ENCODE measurements at regions not wholly inside any gene's neighbourhood (a gene's known extent, or its start where the extent isn't known, plus 50 kb on each side); places are given as distances from the start of the nearest gene placed in this dataset.
"Not testable (repeated sequence)": the region's sequence is repeated elsewhere in the genome, so short reads cannot be mapped to it uniquely, and the experiment has no call there.

DNA sequence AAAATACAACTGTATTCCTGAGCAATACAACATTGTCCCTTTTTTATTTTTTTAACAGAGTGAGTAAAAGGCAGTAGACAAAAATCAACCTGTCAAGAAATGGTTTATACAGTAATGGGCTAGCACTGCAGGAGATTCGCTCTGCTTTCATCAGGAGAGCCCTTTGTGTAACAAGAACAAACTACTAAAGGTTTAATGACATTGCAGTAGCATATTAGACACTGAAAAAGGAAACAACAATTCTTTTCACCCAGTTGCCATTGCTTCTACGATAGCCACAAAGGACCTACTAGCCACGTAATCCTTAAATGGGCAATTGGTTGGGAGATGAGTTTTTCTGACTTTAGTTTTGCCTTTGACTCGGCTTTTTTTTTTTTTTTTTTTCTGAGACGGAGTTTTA lies 319.8 kb upstream of the TRPM3 start:
- no peaks in the 10 kb centered on the region for H3K9me3 ChIP-seq (ENCODE audit: control insufficient read depth, low read length)
- H3K4me1 ChIP-seq (ENCODE audit: control insufficient read depth, insufficient read depth, low read length), result peaks cover 4% of the 10 kb centered on the region
- H3K36me3 Mint-ChIP-seq (ENCODE audit: low read depth), result no peaks in the 10 kb centered on the region
- DNase-seq, result no peak
- TF ChIP-seq, protein P1, sequence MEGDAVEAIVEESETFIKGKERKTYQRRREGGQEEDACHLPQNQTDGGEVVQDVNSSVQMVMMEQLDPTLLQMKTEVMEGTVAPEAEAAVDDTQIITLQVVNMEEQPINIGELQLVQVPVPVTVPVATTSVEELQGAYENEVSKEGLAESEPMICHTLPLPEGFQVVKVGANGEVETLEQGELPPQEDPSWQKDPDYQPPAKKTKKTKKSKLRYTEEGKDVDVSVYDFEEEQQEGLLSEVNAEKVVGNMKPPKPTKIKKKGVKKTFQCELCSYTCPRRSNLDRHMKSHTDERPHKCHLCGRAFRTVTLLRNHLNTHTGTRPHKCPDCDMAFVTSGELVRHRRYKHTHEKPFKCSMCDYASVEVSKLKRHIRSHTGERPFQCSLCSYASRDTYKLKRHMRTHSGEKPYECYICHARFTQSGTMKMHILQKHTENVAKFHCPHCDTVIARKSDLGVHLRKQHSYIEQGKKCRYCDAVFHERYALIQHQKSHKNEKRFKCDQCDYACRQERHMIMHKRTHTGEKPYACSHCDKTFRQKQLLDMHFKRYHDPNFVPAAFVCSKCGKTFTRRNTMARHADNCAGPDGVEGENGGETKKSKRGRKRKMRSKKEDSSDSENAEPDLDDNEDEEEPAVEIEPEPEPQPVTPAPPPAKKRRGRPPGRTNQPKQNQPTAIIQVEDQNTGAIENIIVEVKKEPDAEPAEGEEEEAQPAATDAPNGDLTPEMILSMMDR (conservative IDR thresholded peaks at IDR 0.05), result no peak
- H3K4me1 Mint-ChIP-seq, result peaks cover 9% of the 10 kb centered on the region
- H3K4me3 Mint-ChIP-seq, result no peak overlapping the region
- 88 to 90% methylated on average over 2 to 5 of the region's 5 CpGs for WGBS, 2 experiments (ENCODE audit: insufficient coverage in 1 of 2, insufficient read length in 1 of 2)
- H3K27me3 ChIP-seq (ENCODE audit: control insufficient read depth, insufficient read depth, low read length, poor library complexity, severe bottlenecking), result peaks cover 13% of the 10 kb centered on the region
- H3K4me3 ChIP-seq (ENCODE audit: low read length), result no peak overlapping the region
- H3K36me3 ChIP-seq (ENCODE audit: control insufficient read depth, insufficient read depth, low read length), result no peaks in the 10 kb centered on the region
- no peak overlapping the region for H3K9ac ChIP-seq (ENCODE audit: extremely low read depth, low read length, poor library complexity, severe bottlenecking)
- H3K27ac ChIP-seq (ENCODE audit: low read depth, low read length), result no peak overlapping the region
- H3K27me3 Mint-ChIP-seq (ENCODE audit: insufficient read depth), result peaks cover 7% of the 10 kb centered on the region
- H3K9me3 Mint-ChIP-seq, result no peaks in the 10 kb centered on the region
- no peak overlapping the region for H3K27ac Mint-ChIP-seq

DNA sequence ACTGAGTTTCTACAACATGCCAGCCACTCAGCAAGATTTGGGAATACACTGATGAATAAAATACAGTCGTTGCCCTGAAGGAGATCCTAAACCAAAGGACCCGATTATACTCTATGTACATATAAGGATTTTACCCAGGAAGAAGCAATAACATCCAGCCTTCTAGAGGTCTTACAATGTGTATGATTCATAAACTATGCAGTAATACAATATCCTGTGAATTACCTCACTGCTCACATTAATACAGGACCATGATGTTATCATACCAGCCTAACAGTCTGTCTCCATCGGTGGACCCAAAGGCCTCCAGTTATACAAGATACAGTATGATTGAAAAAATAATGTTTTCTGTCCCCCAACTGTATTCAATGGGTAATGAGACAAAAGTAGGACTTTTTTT lies 310.5 kb upstream of the TRPM3 start:
- Histone ChIP-seq H3K9me3 (ENCODE audit: control insufficient read depth, low read length) (no peaks in the 10 kb centered on the region), H3K27ac (ENCODE audit: low read depth, low read length) (no peak overlapping the region), H3K27me3 (ENCODE audit: control insufficient read depth, insufficient read depth, low read length, poor library complexity, severe bottlenecking) (no peaks in the 10 kb centered on the region), H3K36me3 (ENCODE audit: control insufficient read depth, insufficient read depth, low read length) (no peaks in the 10 kb centered on the region), H3K9ac (ENCODE audit: extremely low read depth, low read length, poor library complexity, severe bottlenecking) (no peak overlapping the region), H3K4me1 (ENCODE audit: control insufficient read depth, insufficient read depth, low read length) (no peaks in the 10 kb centered on the region), H3K4me3 (ENCODE audit: low read length) (no peak overlapping the region)
- no peaks in the 10 kb centered on the region for H3K9me3 Mint-ChIP-seq
- TF ChIP-seq, protein P1 (conservative IDR thresholded peaks at IDR 0.05), result no peak
- H3K4me1 Mint-ChIP-seq, result no peaks in the 10 kb centered on the region
- no peak overlapping the region for H3K4me3 Mint-ChIP-seq
- 78% methylated on average over 3 of the region's 3 CpGs; no CpG with 5 or more reads in 1 of the 2 experiments for WGBS, 2 experiments (ENCODE audit: insufficient coverage in 1 of 2, insufficient read length in 1 of 2)
- H3K27ac Mint-ChIP-seq, result no peak overlapping the region
- no peaks in the 10 kb centered on the region for H3K27me3 Mint-ChIP-seq (ENCODE audit: insufficient read depth)
- DNase-seq, result no peak
- no peaks in the 10 kb centered on the region for H3K36me3 Mint-ChIP-seq (ENCODE audit: low read depth)

DNA sequence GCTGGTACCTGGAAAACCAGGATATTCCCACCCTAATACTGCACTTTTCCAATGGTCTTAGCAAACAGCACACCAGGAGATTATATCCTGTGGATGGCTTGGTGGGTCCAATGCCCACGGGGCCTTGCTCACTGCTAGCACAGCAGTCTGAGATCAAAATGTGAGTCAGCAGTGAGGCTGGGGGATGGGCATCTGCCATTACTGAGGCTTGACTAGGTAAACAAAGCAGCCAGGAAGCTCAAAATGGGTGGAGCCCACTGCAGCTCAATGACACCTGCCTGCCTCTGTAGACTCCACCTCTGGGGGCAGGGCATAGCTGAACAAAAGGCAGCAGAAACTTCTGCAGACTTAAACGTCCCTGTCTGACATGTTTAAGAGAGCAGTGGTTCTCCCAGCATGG lies 285.9 kb upstream of the TRPM3 start:
- not testable (repeated sequence) for H3K4me3 ChIP-seq (ENCODE audit: low read length); H3K9me3 ChIP-seq (ENCODE audit: control insufficient read depth, low read length); H3K27ac ChIP-seq (ENCODE audit: low read depth, low read length); H3K9ac ChIP-seq (ENCODE audit: extremely low read depth, low read length, poor library complexity, severe bottlenecking); H3K27me3 ChIP-seq (ENCODE audit: control insufficient read depth, insufficient read depth, low read length, poor library complexity, severe bottlenecking); H3K4me1 ChIP-seq (ENCODE audit: control insufficient read depth, insufficient read depth, low read length); H3K36me3 Mint-ChIP-seq (ENCODE audit: low read depth); H3K27ac Mint-ChIP-seq; H3K36me3 ChIP-seq (ENCODE audit: control insufficient read depth, insufficient read depth, low read length); H3K4me1 Mint-ChIP-seq; H3K27me3 Mint-ChIP-seq (ENCODE audit: insufficient read depth); H3K4me3 Mint-ChIP-seq
- H3K9me3 Mint-ChIP-seq, result peaks cover 23% of the 10 kb centered on the region
- 90 to 100% methylated on average over 1 to 2 of the region's 2 CpGs for WGBS, 2 experiments (ENCODE audit: insufficient coverage in 1 of 2, insufficient read length in 1 of 2)
- DNase-seq, result peak; percentile 52

DNA sequence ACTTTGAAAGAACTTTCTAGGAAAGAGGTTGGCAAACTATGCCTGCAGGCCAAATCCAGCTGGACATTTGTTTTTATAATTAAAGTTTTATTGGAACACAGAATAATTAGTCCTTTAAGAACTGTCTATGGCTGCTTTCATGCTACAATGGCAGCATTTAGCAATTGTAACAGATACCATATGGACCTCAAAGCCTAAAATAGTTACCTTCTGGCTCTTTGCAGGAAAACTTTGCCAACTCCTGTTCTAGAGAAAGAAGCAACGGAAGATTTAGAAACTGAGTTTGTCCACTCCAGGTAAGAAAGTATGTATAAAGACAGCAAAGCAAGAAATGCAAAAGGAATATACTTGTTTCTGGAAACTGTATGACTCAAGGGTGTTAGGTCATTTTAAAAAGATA lies 281.7 kb upstream of the TRPM3 start:
- TF ChIP-seq, protein P1 (conservative IDR thresholded peaks at IDR 0.05), result no peak
- no peaks in the 10 kb centered on the region for H3K27me3 ChIP-seq (ENCODE audit: control insufficient read depth, insufficient read depth, low read length, poor library complexity, severe bottlenecking)
- peaks cover 9% of the 10 kb centered on the region for H3K9me3 Mint-ChIP-seq
- peaks cover 5% of the 10 kb centered on the region for H3K9me3 ChIP-seq (ENCODE audit: control insufficient read depth, low read length)
- H3K4me3 ChIP-seq (ENCODE audit: low read length), result no peak overlapping the region
- no peaks in the 10 kb centered on the region for H3K4me1 Mint-ChIP-seq
- H3K4me3 Mint-ChIP-seq, result no peak overlapping the region
- H3K27ac ChIP-seq (ENCODE audit: low read depth, low read length), result no peak overlapping the region
- H3K9ac ChIP-seq (ENCODE audit: extremely low read depth, low read length, poor library complexity, severe bottlenecking), result no peak overlapping the region
- DNase-seq, result no peak
- no peaks in the 10 kb centered on the region for H3K27me3 Mint-ChIP-seq (ENCODE audit: insufficient read depth)
- no peaks in the 10 kb centered on the region for H3K4me1 ChIP-seq (ENCODE audit: control insufficient read depth, insufficient read depth, low read length)
- no peak overlapping the region for H3K27ac Mint-ChIP-seq
- no peaks in the 10 kb centered on the region for H3K36me3 ChIP-seq (ENCODE audit: control insufficient read depth, insufficient read depth, low read length)
- WGBS, 2 experiments (ENCODE audit: insufficient coverage in 1 of 2, insufficient read length in 1 of 2), result 98 to 100% methylated on average over 1 of the region's 1 CpG
- no peaks in the 10 kb centered on the region for H3K36me3 Mint-ChIP-seq (ENCODE audit: low read depth)

All from endodermal cell (in vitro differentiated cells).